Thyroid gland (tissue), 4 donors: ENCODE measurements at regions not wholly inside any gene's neighbourhood (a gene's known extent, or its start where the extent isn't known, plus 50 kb on each side); places are given as distances from the start of the nearest gene placed in this dataset.
"Not testable (repeated sequence)": the region's sequence is repeated elsewhere in the genome, so short reads cannot be mapped to it uniquely, and the experiment has no call there.

Experiments used
- DNase-seq, 2 donors: peaks; one replicate each; pipeline ENCODE4 v3.0.0-alpha.2; 2019
- H3K27ac ChIP-seq, 3 donors: fragments of 200-600 bp; sonication (generic); 1 replicate in 2 of 3; 2 replicates in 1 of 3; pipeline ENCODE4 v1.5.1; 2016 to 2019; ENCODE audit warnings: mild to moderate bottlenecking in 1 of 3, moderate library complexity in 1 of 3
- H3K27me3 ChIP-seq: fragments of 200-600 bp; sonication (generic); one replicate; pipeline ENCODE4 v1.5.1; 2019
- H3K36me3 ChIP-seq, 2 donors: fragments of 200-600 bp; sonication (generic); one replicate each; pipeline ENCODE4 v1.5.1; 2016 to 2019
- H3K4me1 ChIP-seq, 2 donors: fragments of 200-600 bp; sonication (generic); one replicate each; pipeline ENCODE4 v1.5.1; 2017 to 2019
- H3K4me3 ChIP-seq, 3 donors: fragments of 200-600 bp; sonication (generic); replicated peaks in 1 of 3; 1 replicate in 2 of 3; 2 replicates in 1 of 3; pipeline ENCODE4 v1.5.1; 2016; ENCODE audit warnings: mild to moderate bottlenecking in 1 of 3
- H3K9me3 ChIP-seq: fragments of 200-600 bp; sonication (generic); one replicate; pipeline ENCODE4 v1.5.1; 2017
- CTCF ChIP-seq, 6 experiments: fragments of 200-600 bp in 3 of 6; fragments of 450-650 bp in 3 of 6; sonication (generic) in 3 of 6; IDR thresholded peaks; one replicate each; pipeline ENCODE4 v1.5.1; 2016 to 2019; ENCODE audit warnings: antibody characterized with exemption in 6 of 6, mild to moderate bottlenecking in 2 of 6, inconsistent platforms in 1 of 6, moderate library complexity in 1 of 6
- POLR2A ChIP-seq, 2 donors: fragments of 450-650 bp; IDR thresholded peaks; one replicate each; pipeline ENCODE4 v1.6.1; 2017; ENCODE audit warnings: antibody characterized with exemption in 2 of 2, mild to moderate bottlenecking in 2 of 2, moderate library complexity in 1 of 2
- WGBS, 2 donors: methylation state at CpG; one replicate each; pipeline ENCODE4 v1.1.5; 2017; 5-methylcytosine and 5-hydroxymethylcytosine counted together
- intact Hi-C: fragments of 100-400 bp; cut with DNase I; formaldehyde crosslinking; loops from one replicate; pipeline ENCODE4 v1.15.1; 2023

GRCh38 chr12:33075130-33075766, 178.7 kb upstream of the PKP2 start:
- H3K36me3 ChIP-seq, H3K4me1 ChIP-seq, H3K9me3 ChIP-seq, H3K27me3 ChIP-seq, H3K4me3 ChIP-seq, intact Hi-C loops, H3K27ac ChIP-seq, DNase-seq: not testable (repeated sequence)
- WGBS, 2 donors, result 80 to 92% methylated on average over 4 to 16 of the region's 25 CpGs

GRCh38 chr12:33061844-33062243, 165.3 kb upstream of the PKP2 start:
- no peak for DNase-seq
- no peaks in the 10 kb centered on the region for H3K4me1 ChIP-seq
- H3K27me3 ChIP-seq, result no peaks in the 10 kb centered on the region
- no peak overlapping the region for H3K4me3 ChIP-seq
- TF ChIP-seq CTCF (IDR thresholded peaks at IDR 0.05), result no peak
- H3K9me3 ChIP-seq, result no peaks in the 10 kb centered on the region
- intact Hi-C loops, result no loop called here
- H3K36me3 ChIP-seq, result no peaks in the 10 kb centered on the region
- H3K27ac ChIP-seq, result no peak overlapping the region

GRCh38 chr12:33054371-33054770, 157.8 kb upstream of the PKP2 start:
- no peak for TF ChIP-seq POLR2A (IDR thresholded peaks at IDR 0.05)
- TF ChIP-seq CTCF (IDR thresholded peaks at IDR 0.05), result no peak
- Histone ChIP-seq H3K27ac (no peak overlapping the region), H3K27me3 (no peaks in the 10 kb centered on the region), H3K36me3 (no peaks in the 10 kb centered on the region), H3K9me3 (no peaks in the 10 kb centered on the region), H3K4me1 (no peaks in the 10 kb centered on the region), H3K4me3 (no peak overlapping the region)
- WGBS, 2 donors, result 66 to 69% methylated on average over 3 of the region's 3 CpGs
- DNase-seq, result no peak
- intact Hi-C loops, result no loop called here

- H3K4me1 ChIP-seq, result no peaks in the 10 kb centered on the region
- H3K27me3 ChIP-seq, result no peaks in the 10 kb centered on the region
- no peak overlapping the region for H3K27ac ChIP-seq
- H3K9me3 ChIP-seq, result no peaks in the 10 kb centered on the region
- TF ChIP-seq POLR2A (IDR thresholded peaks at IDR 0.05), result no peak
- no peak for TF ChIP-seq CTCF (IDR thresholded peaks at IDR 0.05)
- H3K36me3 ChIP-seq, result no peaks in the 10 kb centered on the region
- DNase-seq, result no peak
- no peak overlapping the region for H3K4me3 ChIP-seq
- intact Hi-C loops, result no loop called here
- WGBS, 2 donors, result 93 to 96% methylated on average over 14 to 22 of the region's 41 CpGs
These were observed 155.8 kb upstream of the PKP2 start for GRCh38 chr12:33052141-33053051.

GRCh38 chr12:33047666-33048065, 151.1 kb upstream of the PKP2 start:
- no peaks in the 10 kb centered on the region for H3K27me3 ChIP-seq
- intact Hi-C loops, result no loop called here
- TF ChIP-seq CTCF (IDR thresholded peaks at IDR 0.05), result no peak
- no peak for TF ChIP-seq POLR2A (IDR thresholded peaks at IDR 0.05)
- H3K9me3 ChIP-seq, result no peaks in the 10 kb centered on the region
- no peak overlapping the region for H3K4me3 ChIP-seq
- 78 to 80% methylated on average over 4 of the region's 4 CpGs for WGBS, 2 donors
- no peaks in the 10 kb centered on the region for H3K4me1 ChIP-seq
- H3K27ac ChIP-seq, result no peak overlapping the region
- DNase-seq, result no peak
- H3K36me3 ChIP-seq, result no peaks in the 10 kb centered on the region
